Astrocyte (in vitro differentiated cells and primary cell): ENCODE measurements at regions not wholly inside any gene's neighbourhood (a gene's known extent, or its start where the extent isn't known, plus 50 kb on each side); places are given as distances from the start of the nearest gene placed in this dataset.

Source experiments
- EZH2 ChIP-seq: IDR thresholded peaks from 2 replicates; pipeline ENCODE4 v1.6.1; 2012; ENCODE audit warnings: mild to moderate bottlenecking, low read length, inconsistent platforms; ENCODE audit not compliant: insufficient read depth
- TF ChIP-seq, protein P1 (sequence below): IDR thresholded peaks from 2 replicates; pipeline ENCODE4 v1.5.1; 2011; ENCODE audit warnings: low read depth, mild to moderate bottlenecking, inconsistent platforms, low read length, moderate library complexity; ENCODE audit not compliant: insufficient read depth

DNA sequence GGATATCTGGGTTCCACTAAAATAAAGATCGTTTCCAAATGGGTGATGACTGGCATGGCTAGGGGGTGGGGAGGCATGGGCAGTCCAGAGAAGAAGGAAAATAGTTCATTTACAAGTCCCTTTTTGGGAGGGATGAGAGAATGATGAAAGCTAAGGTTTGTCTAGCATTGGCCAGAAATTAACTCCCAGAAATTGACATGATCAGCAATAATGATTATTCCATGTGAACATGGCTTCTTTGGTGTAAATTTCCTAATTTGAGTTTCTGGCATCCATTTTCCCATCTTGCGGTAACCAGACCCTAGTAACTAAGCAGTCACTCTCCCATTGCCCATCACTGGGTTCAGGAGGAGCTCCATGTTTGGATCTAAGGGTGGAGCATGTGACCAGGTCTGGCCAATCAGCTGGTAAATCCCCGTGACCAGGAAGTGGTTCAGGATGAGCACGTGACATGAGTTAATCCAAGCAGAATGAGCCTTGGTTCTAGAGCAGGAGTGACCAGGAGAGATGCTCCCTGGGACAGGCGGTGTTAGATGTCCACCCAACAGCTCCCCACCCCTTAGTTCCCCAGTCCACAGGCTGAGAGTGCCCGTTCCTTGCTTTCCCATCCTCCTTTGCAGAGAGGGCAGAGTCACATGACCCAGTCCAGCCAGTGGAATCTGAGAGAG, 512.7 kb downstream of the PREX1 start:
- TF ChIP-seq, protein P1, sequence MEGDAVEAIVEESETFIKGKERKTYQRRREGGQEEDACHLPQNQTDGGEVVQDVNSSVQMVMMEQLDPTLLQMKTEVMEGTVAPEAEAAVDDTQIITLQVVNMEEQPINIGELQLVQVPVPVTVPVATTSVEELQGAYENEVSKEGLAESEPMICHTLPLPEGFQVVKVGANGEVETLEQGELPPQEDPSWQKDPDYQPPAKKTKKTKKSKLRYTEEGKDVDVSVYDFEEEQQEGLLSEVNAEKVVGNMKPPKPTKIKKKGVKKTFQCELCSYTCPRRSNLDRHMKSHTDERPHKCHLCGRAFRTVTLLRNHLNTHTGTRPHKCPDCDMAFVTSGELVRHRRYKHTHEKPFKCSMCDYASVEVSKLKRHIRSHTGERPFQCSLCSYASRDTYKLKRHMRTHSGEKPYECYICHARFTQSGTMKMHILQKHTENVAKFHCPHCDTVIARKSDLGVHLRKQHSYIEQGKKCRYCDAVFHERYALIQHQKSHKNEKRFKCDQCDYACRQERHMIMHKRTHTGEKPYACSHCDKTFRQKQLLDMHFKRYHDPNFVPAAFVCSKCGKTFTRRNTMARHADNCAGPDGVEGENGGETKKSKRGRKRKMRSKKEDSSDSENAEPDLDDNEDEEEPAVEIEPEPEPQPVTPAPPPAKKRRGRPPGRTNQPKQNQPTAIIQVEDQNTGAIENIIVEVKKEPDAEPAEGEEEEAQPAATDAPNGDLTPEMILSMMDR: no peak
- TF ChIP-seq EZH2: no peak
